Effector CD8-positive, alpha-beta T cell (primary cell): ENCODE measurements at regions not wholly inside any gene's neighbourhood (a gene's known extent, or its start where the extent isn't known, plus 50 kb on each side); places are given as distances from the start of the nearest gene placed in this dataset.

ENCODE experiments used
- DNase-seq: peaks from one replicate; lab custom pipeline; 2025; lab: John Stamatoyannopoulos, UW

DNA sequence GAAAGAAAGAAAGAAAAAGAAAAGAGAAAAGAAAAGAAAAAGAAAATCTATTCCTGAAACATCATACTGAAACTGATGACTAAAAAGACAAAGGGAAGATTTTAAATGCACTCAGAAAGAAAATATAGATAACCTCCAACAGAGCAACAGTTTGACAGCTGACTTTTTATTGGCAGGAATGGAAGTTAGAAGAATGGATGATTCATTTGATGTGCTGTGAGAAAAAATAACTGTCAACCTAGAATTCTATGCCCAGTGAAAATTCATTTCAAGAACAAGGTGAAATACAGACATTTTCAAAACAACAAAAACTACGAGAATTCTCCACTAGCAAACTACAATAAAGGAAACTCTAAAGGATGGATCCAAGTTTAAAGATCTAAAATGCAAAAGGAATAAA, 50.5 kb upstream of the HSPA12A start:
- DNase-seq: no peak

DNA sequence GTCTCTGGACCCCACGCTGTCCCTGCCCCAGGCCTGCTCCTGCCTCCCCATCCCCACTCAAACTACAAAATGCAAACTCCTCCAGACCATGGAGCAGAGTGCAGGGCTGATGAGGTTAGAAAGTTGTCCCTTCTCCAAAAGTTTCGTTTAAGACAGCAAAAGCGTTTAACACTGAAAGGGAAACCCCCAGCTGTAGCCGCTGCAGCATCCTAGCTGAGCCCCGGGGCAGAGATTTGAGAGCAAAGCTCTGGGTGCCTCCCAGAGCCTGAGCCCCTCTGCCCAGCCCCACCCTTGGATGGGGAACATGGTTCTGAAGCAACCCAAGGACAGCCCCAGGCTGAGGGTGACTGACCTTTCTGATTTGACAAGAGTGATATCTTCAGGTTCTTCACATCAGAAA, 52.8 kb upstream of the ENO4 start:
- DNase-seq: no peak

DNA sequence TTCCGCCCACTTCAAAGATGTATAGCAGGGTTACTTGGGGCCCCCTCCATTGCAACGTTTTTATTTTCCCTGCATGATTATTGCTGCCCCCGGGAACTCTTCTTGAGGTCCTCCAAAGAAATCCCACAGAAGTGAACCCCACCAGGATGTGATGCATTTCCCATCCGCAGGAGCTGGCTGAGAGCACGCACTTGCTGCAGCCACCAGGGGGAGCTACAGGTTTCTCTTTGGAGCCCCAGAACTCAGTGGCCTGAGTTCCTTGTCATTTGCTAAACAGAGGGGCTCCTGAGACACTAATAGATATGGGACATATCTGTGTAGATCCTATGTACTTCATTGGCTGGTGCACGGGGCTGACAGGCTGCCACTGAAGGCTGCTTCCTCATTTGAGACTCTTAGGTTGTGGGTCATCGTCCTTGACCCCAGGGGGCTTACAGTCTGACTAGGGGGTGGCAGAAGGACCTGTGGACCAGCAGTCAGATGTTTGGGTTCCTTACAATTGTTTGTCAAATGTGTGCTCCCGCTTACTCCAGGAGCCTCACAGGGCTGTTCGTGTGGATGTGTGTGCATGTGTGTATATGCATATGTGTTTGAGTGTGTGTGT, 52.3 kb upstream of the ENO4 start:
- DNase-seq: peak; percentile 48

DNA sequence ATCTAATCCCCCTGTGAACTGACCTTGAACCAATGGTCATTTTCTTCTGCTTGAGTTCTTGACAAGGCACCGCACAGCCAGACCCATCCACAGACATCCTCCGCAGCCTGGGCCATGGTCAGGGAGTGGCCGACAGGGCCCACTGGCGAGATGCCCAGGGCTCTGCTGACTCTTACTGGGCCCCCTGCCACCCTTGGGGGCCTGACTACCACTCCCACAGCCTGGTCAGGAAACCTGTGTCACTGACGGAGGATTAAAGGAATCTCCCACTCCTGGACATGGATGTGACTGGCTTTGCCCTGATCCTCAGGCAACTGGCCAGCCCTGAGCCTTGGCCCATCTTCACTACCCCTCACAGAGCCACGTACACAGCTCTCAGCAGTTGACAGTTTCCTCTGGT, 50.4 kb upstream of the ENO4 start:
- no peak for DNase-seq
